Hindlimb muscle (tissue), 1 donor: ENCODE measurements at regions not wholly inside any gene's neighbourhood (a gene's known extent, or its start where the extent isn't known, plus 50 kb on each side); places are given as distances from the start of the nearest gene placed in this dataset.

Experiments
- DNase-seq: peaks from one replicate; pipeline ENCODE4 v3.0.0-alpha.2; 2013

- no peak for DNase-seq
Measured at GRCh38 chr9:1709347-1709746, 305.8 kb upstream of the SMARCA2 start.

DNA sequence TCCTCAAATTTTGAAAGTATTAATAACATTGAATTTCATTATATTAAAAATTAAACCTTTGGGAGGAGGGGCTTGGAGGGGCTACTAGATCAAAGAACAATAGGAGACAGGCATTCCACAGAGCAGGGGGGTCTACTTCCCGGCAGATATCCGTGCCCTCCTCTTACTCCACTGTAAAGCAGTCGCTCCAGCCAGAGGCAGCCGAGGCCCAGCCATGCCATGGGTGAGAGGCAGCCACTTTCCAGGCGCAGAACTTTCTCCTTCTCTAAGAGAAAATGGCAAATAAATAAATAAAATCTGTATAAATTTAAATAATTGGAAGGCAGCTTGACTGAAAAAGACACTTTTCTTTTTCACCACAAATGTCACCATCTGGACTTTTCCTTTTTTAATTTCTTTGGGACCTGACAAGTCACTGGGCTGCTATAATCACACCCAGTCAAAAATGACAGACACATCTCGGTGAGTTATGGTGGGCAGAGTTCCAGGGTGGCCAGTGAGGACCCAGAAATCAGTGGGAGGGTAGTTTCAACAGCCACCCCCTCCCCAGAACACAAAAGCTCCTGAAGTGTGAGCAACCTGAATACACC, 302.2 kb upstream of the SMARCA2 start:
- DNase-seq, result no peak

GRCh38 chr9:1713841-1714240, 301.3 kb upstream of the SMARCA2 start:
- no peak for DNase-seq

GRCh38 chr9:1717882-1718281, 297.3 kb upstream of the SMARCA2 start:
- no peak for DNase-seq

GRCh38 chr9:1718836-1719235, 296.3 kb upstream of the SMARCA2 start:
- DNase-seq, result no peak

GRCh38 chr9:1721196-1721595, 294.0 kb upstream of the SMARCA2 start:
- no peak for DNase-seq

DNA sequence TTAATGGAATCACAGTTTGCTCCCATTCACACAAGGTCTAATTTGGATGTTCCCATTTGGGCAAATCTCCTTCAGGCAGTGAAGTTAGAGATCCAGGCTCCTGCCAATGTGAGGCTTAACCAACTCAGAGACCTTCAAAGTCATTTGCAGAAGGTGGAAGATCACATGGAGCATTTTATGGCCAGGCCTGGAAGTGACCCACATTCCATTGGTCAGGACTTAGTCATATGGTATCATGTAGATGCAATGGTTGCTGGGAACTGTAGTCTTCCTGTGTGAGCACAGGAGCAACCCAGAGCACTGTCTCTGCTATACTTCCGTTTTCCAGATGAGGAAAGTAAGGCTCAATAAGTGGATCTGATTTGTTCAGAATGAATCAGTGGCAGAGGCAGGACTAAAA, 292.7 kb upstream of the SMARCA2 start:
- no peak for DNase-seq

DNA sequence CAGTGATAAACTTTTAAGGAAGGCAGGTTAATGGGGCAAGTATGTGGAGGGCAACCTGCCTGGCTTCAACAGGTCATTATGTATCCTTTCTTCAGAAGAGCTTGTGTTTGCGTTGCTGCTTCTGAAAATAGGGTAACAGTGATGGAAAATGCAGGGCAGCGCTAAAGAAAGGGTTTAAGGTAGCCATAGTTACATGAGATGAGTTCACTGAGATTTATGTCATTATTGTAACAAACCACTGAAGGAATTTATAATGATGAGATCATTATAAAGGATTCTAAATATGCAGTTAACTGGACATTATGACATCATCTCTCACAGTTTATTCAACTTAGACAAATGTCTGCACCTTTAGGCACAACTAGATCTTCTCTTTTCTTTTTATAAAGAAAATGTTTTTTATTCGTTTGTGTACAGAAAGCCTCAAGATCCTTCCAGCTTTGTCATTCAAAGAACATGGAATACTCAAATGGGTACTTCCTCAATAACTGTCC, 291.6 kb upstream of the SMARCA2 start:
- DNase-seq, result no peak

DNA sequence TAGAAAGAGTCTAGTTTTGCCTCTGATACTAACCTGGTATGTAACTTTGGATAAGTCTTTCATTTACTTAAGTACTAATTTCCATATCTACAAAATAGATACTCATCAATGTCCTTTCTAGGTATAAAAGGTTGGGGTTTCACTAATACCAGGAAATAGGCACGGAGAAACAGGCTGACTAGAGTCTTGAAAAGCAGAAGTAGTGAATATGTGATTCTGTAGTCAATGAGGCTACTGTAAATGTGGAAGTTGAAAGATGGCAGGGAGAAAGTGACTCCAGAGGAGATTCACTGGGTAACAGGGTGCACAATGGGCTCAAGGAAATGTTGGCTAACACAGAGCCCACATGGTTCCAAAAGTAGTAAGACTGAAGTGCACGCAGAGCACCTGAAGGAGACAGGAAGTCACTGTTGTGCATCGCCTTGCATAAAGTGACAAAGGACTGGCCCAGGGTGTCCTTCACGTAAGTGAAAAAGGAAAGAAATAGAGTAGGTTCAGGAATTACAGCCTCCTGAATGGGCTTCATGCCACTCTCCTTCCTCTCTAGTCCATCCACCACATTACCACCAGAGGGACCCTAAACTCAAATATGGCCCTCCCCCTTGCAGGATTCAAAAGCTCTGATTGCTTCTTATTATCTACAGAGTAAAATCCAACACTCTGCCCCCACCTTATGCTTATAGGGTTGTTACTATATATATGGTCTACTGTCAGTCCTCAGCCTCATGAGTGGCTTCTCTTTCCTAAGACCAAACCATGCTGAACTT, 288.0 kb upstream of the SMARCA2 start:
- DNase-seq, result no peak

- no peak for DNase-seq
Measured at GRCh38 chr9:1729631-1730030, 285.5 kb upstream of the SMARCA2 start.

DNA sequence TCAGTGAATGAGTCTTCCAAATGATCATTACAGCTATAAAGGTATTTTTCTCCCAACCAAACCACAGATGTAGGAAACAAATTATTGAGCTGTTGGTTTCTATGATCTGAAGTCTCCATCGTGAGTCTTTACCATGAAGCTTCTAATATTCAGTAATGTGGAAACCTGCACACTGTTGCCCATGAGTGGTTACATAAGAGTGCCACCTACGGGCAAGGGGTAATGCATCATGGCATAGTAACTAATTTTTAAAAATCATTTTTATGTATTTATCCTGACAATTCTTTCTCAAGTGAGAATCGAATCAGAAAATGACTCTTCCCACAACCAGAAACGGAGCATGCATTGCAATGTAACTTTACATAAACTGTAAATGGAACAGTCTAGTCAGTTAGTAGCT, 282.5 kb upstream of the SMARCA2 start:
- DNase-seq, result no peak

- no peak for DNase-seq
Measured at GRCh38 chr9:1738511-1739100, 276.5 kb upstream of the SMARCA2 start.

GRCh38 chr9:1743121-1743960, 271.8 kb upstream of the SMARCA2 start:
- no peak for DNase-seq

- no peak for DNase-seq
Measured at GRCh38 chr9:1745980-1746379, 269.2 kb upstream of the SMARCA2 start.

DNA sequence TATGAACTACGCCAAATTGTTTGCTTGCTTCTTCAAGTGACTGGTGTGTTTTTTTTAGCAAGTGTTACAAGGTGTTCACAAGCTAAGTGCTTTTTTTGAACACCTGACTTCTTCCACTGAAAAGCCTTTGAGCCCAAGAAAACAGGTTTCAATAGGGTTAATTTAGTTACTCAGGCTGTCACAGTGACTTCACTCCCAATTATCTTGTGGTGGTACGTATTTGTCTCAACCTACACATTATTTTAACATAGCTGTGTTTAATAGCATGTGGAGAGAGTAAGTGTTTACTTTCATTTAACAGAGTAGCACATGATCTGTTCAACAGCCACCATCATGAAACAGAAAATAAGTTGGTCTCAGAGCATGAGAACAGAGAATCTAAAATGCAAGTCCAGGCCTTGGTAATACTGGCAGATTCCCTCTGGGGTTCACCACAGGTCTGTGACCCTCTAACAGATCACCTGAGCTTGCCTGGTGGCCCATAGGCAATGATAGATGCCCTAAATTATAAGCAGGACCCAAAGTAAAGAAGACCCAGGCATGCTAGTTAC, 267.7 kb upstream of the SMARCA2 start:
- no peak for DNase-seq

- peak; percentile 26 for DNase-seq
Measured at GRCh38 chr9:1748407-1748806, 266.7 kb upstream of the SMARCA2 start.

- no peak for DNase-seq
Measured at GRCh38 chr9:1757186-1757585, 258.0 kb upstream of the SMARCA2 start.

DNA sequence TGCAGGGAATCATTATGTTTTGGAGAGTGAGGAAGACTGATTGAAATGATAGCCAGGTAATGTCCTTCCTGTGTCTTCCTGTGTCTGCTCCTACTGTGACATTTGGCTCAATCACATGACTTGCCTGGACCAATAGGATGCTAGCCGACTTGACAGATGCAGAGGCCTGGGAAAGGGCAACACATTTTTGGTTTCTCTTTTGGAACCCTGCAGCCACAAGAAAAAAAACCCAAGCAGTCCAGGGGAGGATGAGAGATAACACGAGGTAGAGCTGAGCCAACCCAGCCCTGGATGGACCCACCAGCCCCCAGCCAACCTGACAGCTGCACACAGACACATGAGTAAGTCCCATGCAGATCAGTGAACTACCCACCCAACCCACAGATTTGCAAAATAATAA, 256.1 kb upstream of the SMARCA2 start:
- DNase-seq, result no peak

- DNase-seq, result no peak
Measured at GRCh38 chr9:1759771-1760300, 255.3 kb upstream of the SMARCA2 start.

DNA sequence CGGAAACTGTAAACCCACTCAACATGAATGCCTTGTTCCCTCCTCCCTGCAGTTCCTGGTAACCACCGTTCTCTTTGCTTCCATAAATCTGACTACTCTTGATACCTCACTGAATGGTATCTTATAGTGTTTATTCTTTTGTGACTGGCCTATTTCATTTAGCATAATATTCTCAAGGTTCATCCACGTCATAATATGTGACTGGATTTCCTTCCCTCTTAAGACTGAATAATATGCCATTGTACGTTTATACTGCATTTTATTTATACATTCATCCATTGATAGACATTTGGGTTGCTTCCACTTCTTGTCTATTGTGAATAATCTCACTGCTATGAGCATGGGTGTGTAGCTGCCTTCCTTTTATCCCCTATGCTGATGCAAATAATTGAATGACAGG, 253.3 kb upstream of the SMARCA2 start:
- DNase-seq, result no peak

DNA sequence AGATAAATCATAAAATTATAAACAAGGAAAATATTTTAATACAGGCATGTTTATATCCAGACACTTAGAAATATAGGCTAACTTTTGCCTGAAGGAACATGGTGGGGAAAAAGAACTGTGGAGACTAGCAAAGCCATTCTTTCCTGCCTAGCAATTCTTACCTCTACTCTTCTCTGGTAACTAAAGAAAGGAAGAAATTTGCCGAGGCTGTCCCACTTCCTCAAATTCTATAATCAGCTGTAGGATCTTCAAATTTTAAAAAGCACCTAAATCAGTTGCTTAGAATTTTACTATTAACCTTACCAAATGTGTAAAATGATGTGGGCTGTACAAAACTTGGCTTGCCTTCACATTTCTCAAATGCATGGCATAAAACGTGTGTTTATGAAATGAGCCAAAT, 249.1 kb upstream of the SMARCA2 start:
- DNase-seq, result no peak

- DNase-seq, result no peak
Measured at GRCh38 chr9:1768561-1768960, 246.6 kb upstream of the SMARCA2 start.
